Left lobe of liver (tissue), 2 donors: ENCODE measurements at regions not wholly inside any gene's neighbourhood (a gene's known extent, or its start where the extent isn't known, plus 50 kb on each side); places are given as distances from the start of the nearest gene placed in this dataset.
"Not testable (repeated sequence)": the region's sequence is repeated elsewhere in the genome, so short reads cannot be mapped to it uniquely, and the experiment has no call there.

Experiments used
- ATAC-seq: fragments of 200-7000 bp; cut with Tn5 transposase; one replicate; pipeline ENCODE4 v1.9.1; 2020; ENCODE audit warnings: mild to moderate bottlenecking, moderate library complexity
- DNase-seq: peaks from one replicate; pipeline ENCODE4 v3.0.0-alpha.2; 2020; ENCODE audit warnings: low spot score
- donor health status: DM: no; HTN: no; CAD: no; lungs with moderate emphysema.
- donor health status: DM: no; HTN: yes; CAD: no.

DNA sequence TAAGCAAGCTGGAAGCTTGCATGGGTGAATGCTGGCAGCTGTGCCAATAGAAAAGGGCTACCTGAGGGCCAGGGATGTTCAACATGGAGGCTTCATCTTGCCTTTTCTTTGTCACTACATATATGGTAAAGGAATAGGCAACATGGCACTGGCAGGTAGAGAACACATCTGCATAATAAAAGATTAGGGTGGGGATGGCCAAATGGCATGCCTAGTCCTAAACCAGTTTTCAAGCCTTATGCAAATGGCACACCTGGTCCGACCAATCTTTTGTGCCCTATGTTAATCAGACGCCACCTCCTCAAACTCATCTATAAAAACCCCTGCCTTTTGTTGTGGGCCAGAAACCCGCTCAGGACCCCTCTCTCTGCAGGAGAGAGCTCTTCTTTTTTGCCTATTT lies 216.8 kb upstream of the PROK2 start:
- ATAC-seq (no peak), DNase-seq (no peak)

DNA sequence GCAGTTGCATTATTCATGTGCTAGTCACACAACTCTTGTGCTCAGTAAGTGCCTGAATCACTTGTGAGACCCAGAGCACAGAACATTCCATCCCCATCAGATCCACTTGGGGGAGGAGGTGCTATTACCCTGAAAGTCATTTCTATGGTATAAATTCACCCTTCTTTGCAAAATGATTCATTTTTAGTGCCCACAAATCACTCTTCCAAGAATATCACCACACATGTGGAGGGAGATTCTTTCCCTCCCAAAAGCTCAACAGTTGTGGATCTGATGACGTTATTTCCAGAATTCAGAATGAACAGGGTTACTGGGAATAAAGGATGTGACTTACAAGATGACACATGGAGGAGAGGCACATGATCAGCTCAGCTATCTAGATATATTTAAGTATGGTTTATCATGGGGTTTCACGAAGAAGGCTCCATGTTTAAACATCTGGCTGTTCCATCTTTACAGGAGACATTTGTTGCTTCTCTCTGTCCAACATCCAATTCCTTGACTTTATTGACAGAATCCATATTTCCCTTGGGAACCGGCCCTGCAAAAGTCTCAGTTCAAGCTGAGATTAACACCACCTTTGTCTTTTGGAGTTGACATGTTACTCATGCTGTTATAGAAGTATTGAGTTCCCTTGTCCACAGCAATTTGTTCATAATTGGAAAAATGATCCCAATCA lies 214.2 kb upstream of the PROK2 start:
- ATAC-seq (no peak), DNase-seq (no peak)

DNA sequence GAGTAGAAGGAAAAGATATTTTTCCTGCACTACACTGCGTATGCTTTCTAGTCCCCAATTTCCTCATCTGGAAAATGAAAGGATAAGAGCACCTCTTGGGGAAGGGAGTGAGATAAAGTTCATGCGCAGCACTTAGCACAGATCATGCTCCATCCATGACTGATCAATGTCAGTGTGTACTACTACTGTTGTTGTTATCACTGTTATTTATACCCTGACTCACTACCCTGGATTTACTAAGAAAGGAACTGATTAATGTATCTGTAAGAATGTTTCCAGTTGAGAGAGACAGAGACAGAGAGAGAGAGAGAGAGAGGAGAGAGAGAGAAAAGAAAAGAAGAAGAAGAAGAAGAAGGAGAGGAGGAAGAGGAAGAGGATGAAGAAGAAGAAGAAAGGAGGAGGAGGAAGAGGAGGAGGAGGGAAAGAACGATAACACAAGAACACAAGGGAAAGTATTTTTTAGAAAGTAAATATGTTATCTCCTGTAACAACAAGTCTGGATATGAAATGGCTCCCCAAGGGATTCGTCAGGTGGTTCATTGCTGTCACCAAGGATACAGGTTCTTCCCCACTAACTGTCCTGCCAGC lies 212.2 kb upstream of the PROK2 start:
- no peak for DNase-seq
- ATAC-seq: no peak

DNA sequence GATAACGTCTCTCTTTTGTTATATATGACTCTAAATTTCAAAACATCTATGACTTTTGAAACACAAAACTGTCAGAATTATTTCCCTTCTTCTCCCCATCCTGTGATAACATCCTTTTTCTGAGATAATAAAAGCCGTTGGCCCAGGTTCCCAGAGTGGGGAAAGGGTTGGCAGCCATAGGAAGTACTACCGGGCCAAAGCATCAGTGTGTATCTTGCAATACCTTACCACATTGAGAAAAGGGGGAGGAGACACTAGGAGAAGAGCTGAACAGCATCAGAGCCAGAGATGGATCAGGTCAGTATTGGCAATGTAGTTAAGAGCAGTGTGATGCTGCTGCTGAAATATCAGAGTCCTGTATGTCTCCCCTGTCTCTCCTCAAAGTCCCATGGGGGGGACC lies 210.0 kb upstream of the PROK2 start:
- DNase-seq (no peak), ATAC-seq (no peak)

DNA sequence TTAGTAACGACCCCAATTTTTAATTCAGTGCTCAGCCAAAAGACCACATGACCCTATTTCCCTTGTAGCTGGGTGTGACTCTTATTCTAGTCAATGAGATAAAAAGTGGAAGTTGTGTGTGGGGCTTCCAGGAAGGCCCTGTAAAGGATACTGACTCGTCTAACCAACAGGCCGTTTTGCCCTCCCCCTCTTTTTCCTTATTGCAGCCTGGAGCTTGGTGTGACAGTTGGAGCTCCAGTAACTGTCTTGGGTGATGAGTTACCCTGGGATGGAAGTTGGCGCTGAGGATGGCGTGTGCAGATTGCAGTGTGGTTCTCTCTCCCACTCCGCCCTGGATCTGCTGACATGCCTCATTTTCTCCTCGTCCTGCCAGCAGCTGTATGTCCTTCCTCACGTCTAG lies 209.3 kb upstream of the PROK2 start:
- no peak for DNase-seq
- peak; percentile 44 for ATAC-seq

DNA sequence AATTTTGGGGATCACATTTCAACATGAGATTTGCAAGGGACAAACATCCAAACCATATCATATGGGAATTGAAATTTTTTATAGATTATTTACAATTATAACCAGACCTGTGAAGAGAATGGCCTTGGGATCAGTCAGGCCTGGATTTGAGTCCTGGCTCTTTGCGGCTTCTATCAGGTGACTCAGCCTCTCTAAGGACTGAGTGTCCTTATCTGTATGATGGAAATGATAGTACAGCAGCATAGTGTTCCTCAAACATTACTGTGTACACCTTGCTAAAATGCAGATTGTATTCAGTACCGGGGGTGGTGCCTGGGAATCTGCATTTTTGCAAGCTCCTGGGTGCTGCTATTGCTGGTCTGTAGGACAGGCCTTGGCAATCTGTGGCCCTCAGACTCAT lies 206.7 kb upstream of the PROK2 start:
- DNase-seq (no peak), ATAC-seq (no peak)

DNA sequence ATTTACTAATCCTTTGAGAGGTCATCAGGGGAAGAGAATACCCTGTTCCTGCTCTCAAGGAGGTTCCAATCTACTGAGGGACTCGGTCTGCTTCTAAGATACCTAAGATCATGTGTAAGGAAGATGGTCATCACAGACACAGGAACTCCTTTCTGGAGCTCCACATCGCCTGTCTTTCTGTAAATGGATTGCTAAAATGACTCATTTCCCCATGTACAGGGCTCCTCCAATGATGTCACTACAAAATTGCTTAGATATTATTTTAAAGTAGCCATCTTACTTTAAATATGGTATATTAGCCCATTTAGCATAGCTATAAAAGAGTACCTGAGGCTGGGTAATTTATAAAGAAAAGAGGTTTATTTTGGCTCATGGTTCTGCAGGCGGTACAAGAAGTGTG lies 206.1 kb upstream of the PROK2 start:
- DNase-seq (no peak), ATAC-seq (no peak)

DNA sequence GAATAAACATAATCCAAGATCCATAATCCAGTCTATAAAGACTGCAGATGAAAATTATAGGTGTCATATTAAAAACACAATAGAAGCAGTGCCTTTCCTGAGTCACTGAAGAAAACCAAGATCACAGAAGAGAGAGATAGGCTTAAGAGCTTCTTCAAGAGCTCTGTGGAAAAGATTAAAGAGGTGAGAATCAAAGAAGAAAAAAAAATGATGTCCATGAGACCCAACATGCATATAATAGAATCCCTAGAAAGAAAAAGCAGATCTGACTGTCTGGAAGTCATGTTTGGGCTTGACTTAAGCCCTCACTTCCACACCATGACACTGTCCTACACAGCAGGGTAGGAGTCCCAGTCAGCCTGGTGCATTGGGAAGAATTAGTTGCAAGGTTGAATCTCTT lies 205.6 kb upstream of the PROK2 start:
- ATAC-seq (no peak), DNase-seq (no peak)

DNA sequence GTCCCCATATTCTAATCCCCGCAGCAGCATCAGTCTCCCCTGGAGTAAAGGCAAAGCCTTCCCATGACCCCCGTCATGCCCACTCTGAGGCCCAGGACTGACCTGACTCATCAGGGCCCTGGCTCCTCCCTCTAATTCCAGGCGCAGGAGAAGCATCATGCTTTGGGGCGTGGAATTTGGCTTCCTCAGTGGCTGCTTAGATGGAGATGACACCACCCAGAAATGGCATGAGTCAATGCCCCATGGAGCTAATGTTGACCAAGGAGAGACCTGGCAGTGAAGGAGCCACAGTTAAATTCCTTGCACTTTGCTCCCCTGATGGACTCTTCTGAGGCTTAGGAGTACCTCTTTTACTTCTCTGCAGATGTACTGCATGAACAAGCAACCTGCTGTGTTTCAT lies 204.2 kb upstream of the PROK2 start:
- DNase-seq (no peak), ATAC-seq (no peak)

DNA sequence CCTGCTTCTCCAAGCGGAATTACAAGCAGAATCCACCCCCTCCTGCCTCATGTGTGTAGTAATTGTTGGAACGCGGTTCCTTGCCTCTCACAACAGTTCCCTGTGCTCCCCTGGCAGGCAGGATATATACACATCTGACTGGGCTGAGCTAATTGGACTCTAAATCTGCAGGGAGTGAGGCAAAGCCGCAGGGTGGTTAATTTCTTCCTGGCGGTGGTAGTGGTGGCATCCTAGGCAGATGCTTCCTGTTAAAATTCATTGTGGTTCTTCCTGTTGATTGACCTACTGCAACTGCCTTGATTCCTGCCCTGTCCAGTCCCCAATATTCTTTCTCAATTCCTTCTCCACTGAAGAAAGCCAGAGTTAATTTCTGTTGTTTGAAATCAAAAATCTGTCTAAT lies 202.9 kb upstream of the PROK2 start:
- no peak for DNase-seq
- no peak for ATAC-seq

DNA sequence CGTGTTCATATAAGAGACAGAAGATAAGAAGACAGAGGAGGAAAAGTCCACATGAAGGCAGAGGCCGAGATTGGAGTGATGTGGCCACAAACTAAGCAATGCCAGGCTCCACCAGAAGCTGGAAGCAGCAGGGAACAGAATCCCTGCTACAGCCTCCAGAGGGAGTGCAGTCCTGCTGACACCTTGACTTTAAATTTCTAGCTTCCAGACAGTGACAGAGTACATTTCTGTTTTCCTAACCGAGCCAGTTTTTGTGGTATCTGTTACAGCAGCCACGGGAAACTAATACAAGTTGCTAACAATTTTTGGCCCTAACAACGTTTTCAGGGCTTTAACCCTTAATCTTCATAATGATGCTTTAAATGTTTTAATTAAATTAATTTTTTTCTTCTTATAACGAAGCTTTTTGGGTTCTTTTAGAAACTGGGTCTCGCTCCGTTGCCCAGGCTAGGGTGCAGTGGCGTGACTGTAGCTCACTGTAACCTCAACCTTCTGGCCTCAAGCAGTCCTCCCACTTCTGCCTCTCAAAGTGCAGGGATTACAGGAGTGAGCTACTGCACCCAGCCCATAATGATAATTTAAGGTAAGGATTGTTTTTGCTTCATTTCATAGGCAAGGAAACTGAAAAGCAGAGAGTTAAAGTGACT lies 202.3 kb upstream of the PROK2 start:
- peak; percentile 48 for DNase-seq
- ATAC-seq: peak; percentile 96

DNA sequence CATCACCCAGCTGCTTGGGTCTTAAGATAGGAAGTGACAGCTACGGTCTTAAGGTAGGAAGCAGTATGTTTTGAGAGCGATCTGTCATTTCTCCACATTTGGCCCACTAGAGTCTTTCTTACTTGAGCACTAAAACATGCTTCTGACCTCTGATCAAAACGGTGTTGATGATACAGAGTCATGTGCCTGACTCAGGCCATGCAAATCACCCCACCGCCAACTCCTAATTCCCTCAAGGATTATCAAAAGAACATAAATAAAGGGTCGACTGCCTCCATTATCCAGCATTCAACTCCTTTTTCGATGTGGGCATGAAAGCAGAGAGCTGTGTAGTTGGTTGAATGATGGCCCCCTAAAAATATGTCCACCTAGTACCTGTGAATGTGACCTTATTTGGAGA lies 201.7 kb upstream of the PROK2 start:
- no peak for DNase-seq
- no peak for ATAC-seq

DNA sequence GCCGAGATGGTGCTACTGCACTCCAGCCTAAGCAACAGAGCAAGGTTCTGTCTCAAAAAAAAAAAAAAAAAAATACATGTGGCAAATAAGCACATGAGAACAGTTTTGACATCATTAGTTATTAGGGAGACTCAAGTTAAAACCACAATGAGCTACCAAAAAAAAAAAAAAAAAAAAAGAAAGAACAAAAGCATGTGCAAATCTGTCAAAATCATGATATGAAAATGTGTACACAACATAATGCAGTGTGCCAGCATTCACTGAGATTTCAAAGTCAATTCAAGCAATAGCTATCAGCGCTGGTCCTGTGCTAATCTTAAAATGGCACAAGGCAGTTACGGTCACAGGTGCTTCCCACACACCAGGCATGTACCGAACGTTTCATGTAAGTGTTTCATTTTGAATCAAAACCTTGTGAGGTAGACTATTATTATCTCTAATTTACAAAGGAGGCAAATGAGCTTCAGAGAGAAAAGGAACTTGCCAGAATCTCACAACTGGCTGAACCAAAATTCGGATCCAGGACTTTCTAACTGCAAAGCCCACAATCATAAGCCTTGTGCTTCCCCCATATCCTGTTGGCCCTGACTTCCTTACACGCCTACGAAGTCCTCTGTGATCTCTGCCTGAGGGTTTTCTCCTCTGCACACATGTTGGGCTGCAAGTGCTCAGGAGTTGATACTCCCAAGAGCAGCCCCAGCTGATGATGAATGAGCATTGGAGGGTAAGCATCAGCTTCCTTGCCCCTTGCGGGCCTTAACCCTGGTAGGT lies 200.1 kb upstream of the PROK2 start:
- no peak for ATAC-seq
- DNase-seq: no peak

DNA sequence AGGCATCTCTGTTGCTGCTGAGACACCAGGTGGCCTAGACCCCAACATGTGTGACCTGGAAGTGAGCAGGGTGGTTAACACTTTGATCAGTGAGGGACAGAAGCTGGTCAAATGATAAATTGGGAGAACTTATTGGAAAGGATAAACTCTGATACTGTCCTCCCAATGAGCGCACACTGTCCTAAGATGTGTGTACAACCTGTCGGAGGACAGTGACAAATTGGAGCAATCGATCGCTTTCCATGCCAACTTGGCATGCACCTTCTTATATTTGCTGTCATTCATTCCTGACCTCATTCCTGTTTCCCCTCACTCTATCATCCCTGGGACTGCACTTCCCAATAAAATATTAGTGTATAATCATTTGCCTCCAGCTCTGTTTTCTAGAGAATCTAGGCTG lies 198.7 kb upstream of the PROK2 start:
- DNase-seq (no peak), ATAC-seq (peak; percentile 50)

DNA sequence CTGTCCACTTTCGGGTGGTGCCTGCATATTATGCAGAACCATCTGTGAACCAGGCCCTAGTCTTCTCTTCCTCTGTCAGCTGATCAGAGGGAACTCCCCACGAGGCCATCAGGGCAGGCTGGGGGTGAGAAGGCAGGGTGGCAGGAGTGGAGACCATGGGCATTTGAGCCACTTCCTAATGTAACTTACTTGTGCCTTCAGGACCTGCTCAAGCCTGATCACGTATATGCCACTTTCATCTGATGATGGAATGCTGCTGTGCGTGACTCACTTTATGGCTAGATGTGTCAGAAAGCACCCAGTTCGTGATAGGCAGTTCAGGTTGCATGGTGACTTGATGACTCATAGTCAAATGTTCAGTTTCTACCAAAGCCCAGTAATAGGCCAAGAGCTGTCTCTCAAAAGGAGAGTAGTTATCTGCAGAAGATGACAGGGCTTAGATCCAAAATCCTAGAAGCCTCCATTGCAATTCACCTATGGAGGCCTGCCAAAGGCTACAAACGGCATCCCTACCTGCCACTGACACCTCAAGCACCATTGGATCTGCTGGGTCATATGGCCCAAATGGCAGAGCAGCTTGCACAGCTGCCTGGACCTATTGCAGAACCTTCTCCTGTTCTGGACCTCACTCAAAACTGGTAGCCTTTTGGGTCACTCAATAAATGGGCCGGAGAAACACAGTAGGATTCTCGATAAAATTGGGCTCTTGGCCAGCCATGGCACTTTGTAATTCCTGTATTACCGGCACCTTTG lies 197.7 kb upstream of the PROK2 start:
- not testable (repeated sequence) for ATAC-seq, DNase-seq

DNA sequence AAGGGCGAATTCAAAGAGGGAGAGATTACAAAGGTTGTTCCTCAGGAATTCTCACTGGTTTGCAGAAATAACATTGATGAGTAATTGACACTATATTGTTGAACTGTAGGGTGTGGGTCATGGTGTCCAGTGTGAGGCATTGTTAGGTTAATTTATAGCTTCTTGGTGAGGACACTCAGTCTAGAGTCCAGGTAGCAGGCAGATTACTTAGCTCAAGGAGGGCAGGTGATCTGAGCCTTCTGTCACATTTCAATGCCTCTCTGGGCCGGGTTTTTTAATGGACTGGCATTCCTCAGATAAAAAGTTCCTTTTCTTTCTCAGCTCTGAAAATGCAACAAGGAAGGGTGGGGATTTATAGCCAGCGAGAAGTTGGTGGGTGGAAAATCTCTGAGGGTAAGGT lies 194.2 kb upstream of the PROK2 start:
- no peak for DNase-seq
- ATAC-seq: no peak

DNA sequence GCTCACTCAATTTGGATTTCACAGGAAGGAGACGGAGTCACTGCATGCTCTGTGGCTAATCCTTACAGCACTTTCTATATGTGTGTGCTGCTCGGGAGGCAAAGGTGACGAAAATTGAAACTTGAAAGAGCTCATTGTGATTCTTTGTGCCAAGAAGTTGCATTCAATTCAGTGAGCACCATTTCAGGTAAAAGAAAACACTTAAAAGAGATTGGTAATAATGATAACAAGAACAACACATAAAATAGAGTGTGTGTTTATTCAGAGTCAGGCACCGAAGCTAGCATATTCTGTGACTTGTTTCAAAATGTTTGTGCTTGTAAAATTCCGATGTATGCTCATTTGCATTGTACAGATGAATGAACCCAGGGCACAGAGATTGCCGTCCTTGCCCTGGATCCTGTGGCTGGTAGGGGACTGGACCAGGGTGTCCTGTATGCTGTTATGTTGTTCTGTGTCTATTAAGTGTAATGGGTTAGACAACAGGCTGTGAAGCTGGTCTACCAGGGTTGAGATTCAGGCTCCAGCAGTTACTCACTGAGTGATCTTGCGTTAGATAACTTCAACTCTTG lies 193.3 kb upstream of the PROK2 start:
- ATAC-seq: no peak
- no peak for DNase-seq

DNA sequence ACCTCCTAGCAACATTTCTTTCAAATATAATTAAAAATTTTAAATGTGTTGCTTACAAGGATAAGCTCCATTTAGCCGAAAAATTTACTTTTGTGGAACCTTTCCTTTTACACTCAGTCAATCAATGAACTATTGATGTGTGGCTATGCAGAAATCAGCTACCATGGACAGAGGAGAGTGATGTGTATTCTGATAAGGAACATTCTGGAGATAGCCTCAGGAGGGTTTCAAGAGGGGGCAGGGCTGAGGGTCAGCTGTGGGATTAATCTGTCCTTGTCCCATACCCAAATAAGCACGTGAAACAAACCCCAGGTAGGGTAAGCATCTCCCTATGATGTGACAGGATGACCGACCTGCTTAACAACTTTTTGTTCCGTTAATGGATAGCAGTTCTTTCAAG lies 192.6 kb upstream of the PROK2 start:
- DNase-seq (no peak), ATAC-seq (no peak)

DNA sequence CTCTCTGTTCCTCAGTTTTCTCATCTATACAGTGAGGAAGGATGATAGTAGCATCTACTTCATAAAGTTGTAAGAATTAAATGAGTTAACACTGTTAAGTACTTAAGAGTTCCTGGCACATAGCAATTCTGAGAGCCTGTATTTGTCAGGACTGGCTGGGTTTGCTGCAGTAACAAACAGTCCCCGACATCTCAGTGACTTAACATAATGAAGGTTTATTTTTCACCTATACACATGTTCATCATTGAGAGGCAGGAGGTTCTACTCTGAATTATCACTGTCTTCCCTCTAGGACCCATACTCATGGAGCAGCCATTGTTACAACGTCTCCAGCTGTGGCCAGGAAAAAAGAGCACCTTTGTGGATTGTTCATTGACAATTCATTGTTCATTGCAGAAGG lies 190.6 kb upstream of the PROK2 start:
- ATAC-seq: no peak
- no peak for DNase-seq

DNA sequence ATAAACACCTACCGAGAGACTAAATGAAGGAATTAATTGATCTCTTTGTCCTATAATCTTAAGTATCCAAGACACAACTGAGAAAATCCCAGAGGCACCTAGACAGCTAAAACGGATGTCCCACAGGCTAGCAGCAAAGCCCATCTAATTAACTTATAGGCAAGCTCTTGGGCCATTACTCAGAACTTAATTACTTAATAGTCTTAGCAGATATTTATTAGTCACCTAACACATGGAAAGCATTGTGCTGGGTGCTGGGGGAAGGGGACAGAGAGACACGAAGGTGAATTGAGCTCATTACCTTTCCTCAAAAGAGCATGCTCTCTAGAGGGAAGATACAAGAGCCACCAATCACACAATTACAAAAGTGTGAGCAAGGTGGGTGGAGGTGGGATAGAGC lies 189.8 kb upstream of the PROK2 start:
- no peak for ATAC-seq

More for the DNA sequence above, 189.8 kb upstream of the PROK2 start:
- no peak for DNase-seq
